ENCODE measurements at regions not wholly inside any gene's neighbourhood (a gene's known extent, or its start where the extent isn't known, plus 50 kb on each side); places are given as distances from the start of the nearest gene placed in this dataset.

- no peak overlapping the region for H3K9ac ChIP-seq (ENCODE audit: low read length)
- no peaks in the 10 kb centered on the region for H3K36me3 ChIP-seq (ENCODE audit: control insufficient read depth in 1 of 2, insufficient read depth in 2 of 2, low read length in 2 of 2)
- no peak overlapping the region for H2AK5ac ChIP-seq (ENCODE audit: low read length)
- H3K27me3 ChIP-seq (ENCODE audit: insufficient read depth, low read length), result no peaks in the 10 kb centered on the region
- H3K4me1 ChIP-seq (ENCODE audit: control insufficient read depth in 1 of 2, insufficient read depth in 2 of 2, low read length in 2 of 2), result no peaks in the 10 kb centered on the region
- no peak overlapping the region for H3K4ac ChIP-seq (ENCODE audit: low read depth, low read length)
- no peak overlapping the region for H3K4me2 ChIP-seq (ENCODE audit: low read length)
- H2BK120ac ChIP-seq (ENCODE audit: insufficient read depth, low read length, poor library complexity), result no peak overlapping the region
- no peak overlapping the region for H2AFZ ChIP-seq (ENCODE audit: insufficient read depth, low read length, poor library complexity)
- H3K23ac ChIP-seq (ENCODE audit: low read length), result no peak overlapping the region
- H4K12ac ChIP-seq (ENCODE audit: low read depth, low read length), result no peak overlapping the region
- H3K79me2 ChIP-seq (ENCODE audit: control insufficient read depth, insufficient read depth, low read length, poor library complexity), result no peaks in the 10 kb centered on the region
- no peaks in the 10 kb centered on the region for H3K79me1 ChIP-seq (ENCODE audit: low read length)
- H3K18ac ChIP-seq (ENCODE audit: low read length), result no peak overlapping the region
- H3K9me3 ChIP-seq (ENCODE audit: insufficient read depth, low read depth, low read length), result no peaks in the 10 kb centered on the region
- no peak overlapping the region for H3K27ac ChIP-seq (ENCODE audit: low read depth, low read length)
- WGBS (ENCODE audit: extremely low coverage, insufficient coverage, insufficient read length), result no CpG with 5 or more reads among the region's 2 CpGs
- H4K91ac ChIP-seq (ENCODE audit: low read depth, low read length), result no peak overlapping the region
- H3K4me3 ChIP-seq (ENCODE audit: low read depth, low read length), result no peak overlapping the region
- no peak overlapping the region for H4K8ac ChIP-seq (ENCODE audit: low read depth, low read length)
- H2BK12ac ChIP-seq (ENCODE audit: low read length), result no peak overlapping the region
- no peak overlapping the region for H3K14ac ChIP-seq (ENCODE audit: low read length)
- no peak for DNase-seq
- H2BK5ac ChIP-seq (ENCODE audit: low read depth, low read length, poor library complexity), result no peak overlapping the region
These were observed 224.2 kb upstream of the FOXP2 start for GRCh38 chr7:114190387-114190786.

- no CpG with 5 or more reads among the region's 3 CpGs for WGBS (ENCODE audit: extremely low coverage, insufficient coverage, insufficient read length)
- no peaks in the 10 kb centered on the region for H3K27me3 ChIP-seq (ENCODE audit: insufficient read depth, low read length)
- no peak overlapping the region for H3K4me2 ChIP-seq (ENCODE audit: low read length)
- no peak for DNase-seq
- no peaks in the 10 kb centered on the region for H3K79me1 ChIP-seq (ENCODE audit: low read length)
- H3K4me1 ChIP-seq (ENCODE audit: control insufficient read depth in 1 of 2, insufficient read depth in 2 of 2, low read length in 2 of 2), result no peaks in the 10 kb centered on the region
- H3K36me3 ChIP-seq (ENCODE audit: control insufficient read depth in 1 of 2, insufficient read depth in 2 of 2, low read length in 2 of 2), result no peaks in the 10 kb centered on the region
- no peak overlapping the region for H3K4me3 ChIP-seq (ENCODE audit: low read depth, low read length)
- H3K18ac ChIP-seq (ENCODE audit: low read length), result no peak overlapping the region
- no peak overlapping the region for H4K8ac ChIP-seq (ENCODE audit: low read depth, low read length)
- no peak overlapping the region for H3K23ac ChIP-seq (ENCODE audit: low read length)
- no peak overlapping the region for H3K9ac ChIP-seq (ENCODE audit: low read length)
- H3K4ac ChIP-seq (ENCODE audit: low read depth, low read length), result no peak overlapping the region
- no peak overlapping the region for H2BK120ac ChIP-seq (ENCODE audit: insufficient read depth, low read length, poor library complexity)
- no peak overlapping the region for H2BK12ac ChIP-seq (ENCODE audit: low read length)
- no peak overlapping the region for H4K12ac ChIP-seq (ENCODE audit: low read depth, low read length)
- H4K91ac ChIP-seq (ENCODE audit: low read depth, low read length), result no peak overlapping the region
- H3K79me2 ChIP-seq (ENCODE audit: control insufficient read depth, insufficient read depth, low read length, poor library complexity), result no peaks in the 10 kb centered on the region
- no peaks in the 10 kb centered on the region for H3K9me3 ChIP-seq (ENCODE audit: insufficient read depth, low read depth, low read length)
- no peak overlapping the region for H3K14ac ChIP-seq (ENCODE audit: low read length)
- no peak overlapping the region for H2AK5ac ChIP-seq (ENCODE audit: low read length)
- no peak overlapping the region for H3K27ac ChIP-seq (ENCODE audit: low read depth, low read length)
- H2BK5ac ChIP-seq (ENCODE audit: low read depth, low read length, poor library complexity), result no peak overlapping the region
- no peak overlapping the region for H2AFZ ChIP-seq (ENCODE audit: insufficient read depth, low read length, poor library complexity)
These were observed 231.1 kb upstream of the FOXP2 start for GRCh38 chr7:114183311-114184088.

GRCh38 chr7:114182837-114183236, 231.8 kb upstream of the FOXP2 start:
- DNase-seq, result no peak
- H3K27me3 ChIP-seq (ENCODE audit: insufficient read depth, low read length), result no peaks in the 10 kb centered on the region
- H3K14ac ChIP-seq (ENCODE audit: low read length), result no peak overlapping the region
- no peak overlapping the region for H4K8ac ChIP-seq (ENCODE audit: low read depth, low read length)
- H3K23ac ChIP-seq (ENCODE audit: low read length), result no peak overlapping the region
- no CpG with 5 or more reads among the region's 1 CpG for WGBS (ENCODE audit: extremely low coverage, insufficient coverage, insufficient read length)
- no peaks in the 10 kb centered on the region for H3K79me1 ChIP-seq (ENCODE audit: low read length)
- no peak overlapping the region for H3K27ac ChIP-seq (ENCODE audit: low read depth, low read length)
- H3K79me2 ChIP-seq (ENCODE audit: control insufficient read depth, insufficient read depth, low read length, poor library complexity), result no peaks in the 10 kb centered on the region
- H3K4ac ChIP-seq (ENCODE audit: low read depth, low read length), result no peak overlapping the region
- no peak overlapping the region for H2BK12ac ChIP-seq (ENCODE audit: low read length)
- H3K9me3 ChIP-seq (ENCODE audit: insufficient read depth, low read depth, low read length), result no peaks in the 10 kb centered on the region
- H4K91ac ChIP-seq (ENCODE audit: low read depth, low read length), result no peak overlapping the region
- H3K18ac ChIP-seq (ENCODE audit: low read length), result no peak overlapping the region
- H3K4me2 ChIP-seq (ENCODE audit: low read length), result no peak overlapping the region
- H3K9ac ChIP-seq (ENCODE audit: low read length), result no peak overlapping the region
- H4K12ac ChIP-seq (ENCODE audit: low read depth, low read length), result no peak overlapping the region
- no peak overlapping the region for H2BK5ac ChIP-seq (ENCODE audit: low read depth, low read length, poor library complexity)
- H2BK120ac ChIP-seq (ENCODE audit: insufficient read depth, low read length, poor library complexity), result no peak overlapping the region
- H2AFZ ChIP-seq (ENCODE audit: insufficient read depth, low read length, poor library complexity), result no peak overlapping the region
- H3K4me1 ChIP-seq (ENCODE audit: control insufficient read depth in 1 of 2, insufficient read depth in 2 of 2, low read length in 2 of 2), result no peaks in the 10 kb centered on the region
- no peak overlapping the region for H3K4me3 ChIP-seq (ENCODE audit: low read depth, low read length)
- H3K36me3 ChIP-seq (ENCODE audit: control insufficient read depth in 1 of 2, insufficient read depth in 2 of 2, low read length in 2 of 2), result no peaks in the 10 kb centered on the region
- no peak overlapping the region for H2AK5ac ChIP-seq (ENCODE audit: low read length)

GRCh38 chr7:114181280-114181679, 233.3 kb upstream of the FOXP2 start:
- H3K79me2 ChIP-seq (ENCODE audit: control insufficient read depth, insufficient read depth, low read length, poor library complexity), result no peaks in the 10 kb centered on the region
- H4K8ac ChIP-seq (ENCODE audit: low read depth, low read length), result no peak overlapping the region
- no peaks in the 10 kb centered on the region for H3K36me3 ChIP-seq (ENCODE audit: control insufficient read depth in 1 of 2, insufficient read depth in 2 of 2, low read length in 2 of 2)
- no peak overlapping the region for H3K9ac ChIP-seq (ENCODE audit: low read length)
- H2BK12ac ChIP-seq (ENCODE audit: low read length), result no peak overlapping the region
- H3K4me3 ChIP-seq (ENCODE audit: low read depth, low read length), result no peak overlapping the region
- H4K91ac ChIP-seq (ENCODE audit: low read depth, low read length), result no peak overlapping the region
- H4K12ac ChIP-seq (ENCODE audit: low read depth, low read length), result no peak overlapping the region
- H3K4me2 ChIP-seq (ENCODE audit: low read length), result no peak overlapping the region
- no peak overlapping the region for H3K4ac ChIP-seq (ENCODE audit: low read depth, low read length)
- WGBS (ENCODE audit: extremely low coverage, insufficient coverage, insufficient read length), result no CpG with 5 or more reads among the region's 1 CpG
- H3K23ac ChIP-seq (ENCODE audit: low read length), result no peak overlapping the region
- no peak overlapping the region for H2AFZ ChIP-seq (ENCODE audit: insufficient read depth, low read length, poor library complexity)
- no peak overlapping the region for H3K14ac ChIP-seq (ENCODE audit: low read length)
- no peak overlapping the region for H2AK5ac ChIP-seq (ENCODE audit: low read length)
- no peak overlapping the region for H2BK5ac ChIP-seq (ENCODE audit: low read depth, low read length, poor library complexity)
- no peak overlapping the region for H2BK120ac ChIP-seq (ENCODE audit: insufficient read depth, low read length, poor library complexity)
- H3K9me3 ChIP-seq (ENCODE audit: insufficient read depth, low read depth, low read length), result no peaks in the 10 kb centered on the region
- no peak for DNase-seq
- H3K79me1 ChIP-seq (ENCODE audit: low read length), result no peaks in the 10 kb centered on the region
- H3K18ac ChIP-seq (ENCODE audit: low read length), result no peak overlapping the region
- no peaks in the 10 kb centered on the region for H3K4me1 ChIP-seq (ENCODE audit: control insufficient read depth in 1 of 2, insufficient read depth in 2 of 2, low read length in 2 of 2)
- no peaks in the 10 kb centered on the region for H3K27me3 ChIP-seq (ENCODE audit: insufficient read depth, low read length)
- no peak overlapping the region for H3K27ac ChIP-seq (ENCODE audit: low read depth, low read length)
